Neural crest cell (in vitro differentiated cells): ENCODE measurements at regions not wholly inside any gene's neighbourhood (a gene's known extent, or its start where the extent isn't known, plus 50 kb on each side); places are given as distances from the start of the nearest gene placed in this dataset.

Experiments used
- DNase-seq: peaks from one replicate; pipeline ENCODE4 v3.0.0; 2021; ENCODE audit warnings: low read depth, mixed read lengths, low spot score
- H3K27ac Mint-ChIP-seq: one replicate; pipeline ENCODE4 v1.8.0; 2021; ENCODE audit warnings: mild to moderate bottlenecking, mixed read lengths; ENCODE audit not compliant: unreplicated experiment
- H3K27me3 Mint-ChIP-seq: 2 replicates; pipeline ENCODE4 v1.8.0; 2021; ENCODE audit warnings: low read depth, mild to moderate bottlenecking, mixed read lengths
- H3K36me3 Mint-ChIP-seq: 2 replicates; pipeline ENCODE4 v1.8.0; 2021; ENCODE audit warnings: low read depth, mild to moderate bottlenecking, mixed read lengths
- H3K4me1 Mint-ChIP-seq: 2 replicates; pipeline ENCODE4 v1.8.0; 2021; ENCODE audit warnings: mixed read lengths
- H3K4me3 Mint-ChIP-seq: one replicate; pipeline ENCODE4 v1.8.0; 2021; ENCODE audit warnings: mild to moderate bottlenecking, mixed read lengths
- H3K9me3 Mint-ChIP-seq: 2 replicates; pipeline ENCODE4 v1.8.0; 2021; ENCODE audit warnings: mixed read lengths
- CTCF ChIP-seq: fragments of 200-600 bp; sonication (generic); conservative IDR thresholded peaks from 2 replicates; pipeline ENCODE4 v1.5.0; 2021; ENCODE audit warnings: antibody characterized with exemption, mild to moderate bottlenecking

- H3K4me1 Mint-ChIP-seq: peaks cover 15% of the 10 kb centered on the region
- no peak for TF ChIP-seq CTCF
- no peak overlapping the region for H3K27ac Mint-ChIP-seq
These were observed 135.9 kb upstream of the DYNLRB2 start for GRCh38 chr16:80404847-80405246.

DNA sequence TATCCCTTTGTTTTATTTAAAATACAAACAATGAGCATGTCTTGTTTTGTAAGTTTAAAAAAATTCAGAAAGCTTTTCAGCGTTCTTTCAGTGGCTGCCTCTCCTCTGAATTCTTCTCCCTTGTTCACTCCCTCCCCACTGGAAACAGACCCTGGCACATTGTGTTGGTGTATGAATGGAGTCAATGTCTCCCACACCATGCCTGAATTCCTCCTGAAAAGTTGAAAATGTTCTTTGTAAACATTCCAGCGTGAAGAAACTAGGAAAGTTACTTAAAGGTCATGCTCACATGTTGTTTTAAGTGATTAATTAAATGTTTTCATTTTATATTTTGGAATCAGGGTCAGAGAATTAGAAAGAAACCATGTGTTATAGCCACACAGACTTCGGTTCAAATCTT, 136.9 kb upstream of the DYNLRB2 start:
- Mint-ChIP-seq H3K9me3 (peaks cover 9% of the 10 kb centered on the region), H3K27me3 (peaks cover 5% of the 10 kb centered on the region), H3K4me3 (no peak overlapping the region), H3K4me1 (peaks cover 15% of the 10 kb centered on the region), H3K36me3 (no peaks in the 10 kb centered on the region), H3K27ac (no peak overlapping the region)
- no peak for TF ChIP-seq CTCF
- no peak for DNase-seq

More at GRCh38 chr16:80404847-80405246, 135.9 kb upstream of the DYNLRB2 start:
- Mint-ChIP-seq H3K27me3 (peaks cover 5% of the 10 kb centered on the region), H3K9me3 (peaks cover 9% of the 10 kb centered on the region), H3K36me3 (no peaks in the 10 kb centered on the region), H3K4me3 (no peak overlapping the region)
- no peak for DNase-seq

DNA sequence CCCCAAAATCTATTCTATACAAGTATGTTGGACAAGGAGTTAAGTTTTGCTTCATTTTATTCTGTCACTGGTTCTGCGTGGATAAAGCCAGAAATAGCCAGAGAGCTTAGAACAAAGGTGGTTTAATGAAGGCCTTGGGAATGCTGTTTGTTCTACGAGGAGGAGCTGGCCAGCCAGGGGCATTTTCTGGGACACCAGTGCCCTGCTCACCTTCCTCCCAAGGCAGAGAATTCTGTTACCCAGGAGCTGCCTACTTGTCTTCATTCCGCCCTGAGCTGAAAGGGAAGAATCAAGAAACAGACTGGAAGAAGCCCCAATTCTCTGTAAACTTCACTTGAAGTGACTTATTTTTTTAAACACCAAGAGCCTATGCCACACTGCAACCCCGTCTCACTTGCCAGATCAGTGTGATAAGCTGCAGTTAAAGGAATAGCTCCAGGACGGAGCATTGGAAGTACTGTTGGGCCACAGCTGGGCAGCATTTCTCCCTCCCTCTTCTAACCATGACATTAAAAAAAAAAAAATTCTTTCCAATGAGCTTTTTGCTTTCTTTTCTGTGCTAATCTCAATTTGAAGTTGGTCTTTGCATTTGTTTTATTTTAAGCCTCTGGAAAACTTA, 149.8 kb upstream of the DYNLRB2 start:
- no peak for TF ChIP-seq CTCF
- Mint-ChIP-seq H3K36me3 (peaks cover 3% of the 10 kb centered on the region), H3K27me3 (peaks cover 2% of the 10 kb centered on the region), H3K4me1 (peaks cover 9% of the 10 kb centered on the region), H3K9me3 (peaks cover 2% of the 10 kb centered on the region), H3K27ac (no peak overlapping the region), H3K4me3 (no peak overlapping the region)
- no peak for DNase-seq

- TF ChIP-seq CTCF: no peak
- H3K27ac Mint-ChIP-seq: no peak overlapping the region
These were observed 150.7 kb upstream of the DYNLRB2 start for GRCh38 chr16:80390046-80390445.

DNA sequence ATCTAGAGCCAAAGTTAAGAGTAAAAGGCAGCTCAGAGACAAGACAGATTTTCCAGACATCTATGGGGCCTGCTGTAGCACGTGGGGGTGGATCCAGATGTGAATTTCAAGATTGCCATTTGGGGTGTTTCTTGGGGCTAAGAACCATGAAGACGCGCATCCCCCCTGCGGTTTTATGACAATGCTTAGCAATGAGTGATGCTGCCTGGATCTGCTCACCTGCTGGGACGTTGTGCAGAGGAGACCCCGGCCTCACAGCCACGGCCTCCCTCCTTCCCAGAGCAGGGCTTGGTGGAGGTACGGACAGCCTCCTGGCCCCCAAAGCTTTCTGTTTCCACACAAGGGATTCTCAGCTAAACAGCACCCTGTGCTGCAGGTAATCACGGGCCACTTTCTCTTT, 151.5 kb upstream of the DYNLRB2 start:
- Mint-ChIP-seq H3K4me1 (peaks cover 9% of the 10 kb centered on the region), H3K36me3 (peaks cover 3% of the 10 kb centered on the region), H3K27ac (no peak overlapping the region), H3K27me3 (peaks cover 2% of the 10 kb centered on the region), H3K9me3 (peaks cover 2% of the 10 kb centered on the region), H3K4me3 (no peak overlapping the region)
- TF ChIP-seq CTCF: no peak
- DNase-seq: no peak

More at GRCh38 chr16:80390046-80390445, 150.7 kb upstream of the DYNLRB2 start:
- no peak overlapping the region for H3K4me3 Mint-ChIP-seq
- H3K9me3 Mint-ChIP-seq: peaks cover 2% of the 10 kb centered on the region
- peaks cover 9% of the 10 kb centered on the region for H3K4me1 Mint-ChIP-seq
- H3K36me3 Mint-ChIP-seq: peaks cover 3% of the 10 kb centered on the region
- no peak for DNase-seq
- peaks cover 2% of the 10 kb centered on the region for H3K27me3 Mint-ChIP-seq
